ENCODE measurements at regions not wholly inside any gene's neighbourhood (a gene's known extent, or its start where the extent isn't known, plus 50 kb on each side); places are given as distances from the start of the nearest gene placed in this dataset.

GRCh38 chr18:56257205-56257604, 381.2 kb downstream of the TXNL1 start:
- no peak overlapping the region for H3K4me3 ChIP-seq (ENCODE audit: low read depth, low read length)
- DNase-seq (ENCODE audit: low read depth): peak; percentile 58

GRCh38 chr18:56256659-56257058, 381.7 kb downstream of the TXNL1 start:
- DNase-seq (ENCODE audit: low read depth): no peak
- no peak overlapping the region for H3K4me3 ChIP-seq (ENCODE audit: low read depth, low read length)

GRCh38 chr18:56255381-56255780, 383.0 kb downstream of the TXNL1 start:
- no peak for DNase-seq (ENCODE audit: low read depth)
- H3K4me3 ChIP-seq (ENCODE audit: low read depth, low read length): no peak overlapping the region

- no peak for DNase-seq (ENCODE audit: low read depth)
- no peak overlapping the region for H3K4me3 ChIP-seq (ENCODE audit: low read depth, low read length)
These were observed 385.9 kb downstream of the TXNL1 start for GRCh38 chr18:56252456-56252855.

- H3K4me3 ChIP-seq (ENCODE audit: low read depth, low read length): no peak overlapping the region
- no peak for DNase-seq (ENCODE audit: low read depth)
These were observed 389.7 kb downstream of the TXNL1 start for GRCh38 chr18:56248610-56249235.

- no peak for DNase-seq (ENCODE audit: low read depth)
- no peak overlapping the region for H3K4me3 ChIP-seq (ENCODE audit: low read depth, low read length)
These were observed 391.5 kb downstream of the TXNL1 start for GRCh38 chr18:56246916-56247315.

GRCh38 chr18:56245866-56246580, 392.4 kb downstream of the TXNL1 start:
- H3K4me3 ChIP-seq (ENCODE audit: low read depth, low read length): no peak overlapping the region
- DNase-seq (ENCODE audit: low read depth): no peak

- peak; percentile 55 for DNase-seq (ENCODE audit: low read depth)
These were observed 398.0 kb downstream of the TXNL1 start for GRCh38 chr18:56240405-56240804.

GRCh38 chr18:56238576-56238975, 399.8 kb downstream of the TXNL1 start:
- no peak for DNase-seq (ENCODE audit: low read depth)
- no peak overlapping the region for H3K4me3 ChIP-seq (ENCODE audit: low read depth, low read length)

More at GRCh38 chr18:56240405-56240804, 398.0 kb downstream of the TXNL1 start:
- no peak overlapping the region for H3K4me3 ChIP-seq (ENCODE audit: low read depth, low read length)

- H3K4me3 ChIP-seq (ENCODE audit: low read depth, low read length): no peak overlapping the region
- DNase-seq (ENCODE audit: low read depth): peak; percentile 38
These were observed 402.8 kb downstream of the TXNL1 start for GRCh38 chr18:56235481-56236013.

GRCh38 chr18:56235071-56235470, 403.3 kb downstream of the TXNL1 start:
- H3K4me3 ChIP-seq (ENCODE audit: low read depth, low read length): no peak overlapping the region
- DNase-seq (ENCODE audit: low read depth): no peak

- H3K4me3 ChIP-seq (ENCODE audit: low read depth, low read length): no peak overlapping the region
- peak; percentile 72 for DNase-seq (ENCODE audit: low read depth)
These were observed 404.8 kb downstream of the TXNL1 start for GRCh38 chr18:56233595-56233994.

GRCh38 chr18:56226025-56226424, 412.4 kb downstream of the TXNL1 start:
- no peak overlapping the region for H3K4me3 ChIP-seq (ENCODE audit: low read depth, low read length)
- DNase-seq (ENCODE audit: low read depth): no peak

- no peak for DNase-seq (ENCODE audit: low read depth)
- H3K4me3 ChIP-seq (ENCODE audit: low read depth, low read length): no peak overlapping the region
These were observed 413.5 kb downstream of the TXNL1 start for GRCh38 chr18:56224669-56225561.

GRCh38 chr18:56221195-56222065, 417.0 kb downstream of the TXNL1 start:
- no peak overlapping the region for H3K4me3 ChIP-seq (ENCODE audit: low read depth, low read length)
- no peak for DNase-seq (ENCODE audit: low read depth)

- no peak overlapping the region for H3K4me3 ChIP-seq (ENCODE audit: low read depth, low read length)
- DNase-seq (ENCODE audit: low read depth): no peak
These were observed 421.0 kb downstream of the TXNL1 start for GRCh38 chr18:56217406-56217805.

GRCh38 chr18:56214706-56215105, 423.7 kb downstream of the TXNL1 start:
- DNase-seq (ENCODE audit: low read depth): no peak
- no peak overlapping the region for H3K4me3 ChIP-seq (ENCODE audit: low read depth, low read length)

GRCh38 chr18:56210520-56210919, 427.9 kb downstream of the TXNL1 start:
- no peak for DNase-seq (ENCODE audit: low read depth)
- no peak overlapping the region for H3K4me3 ChIP-seq (ENCODE audit: low read depth, low read length)

- H3K4me3 ChIP-seq (ENCODE audit: low read depth, low read length): no peak overlapping the region
- no peak for DNase-seq (ENCODE audit: low read depth)
These were observed 430.4 kb downstream of the TXNL1 start for GRCh38 chr18:56207989-56208388.

Measured in skeletal muscle cell (primary cell).